K562 (cell line): ENCODE measurements at regions not wholly inside any gene's neighbourhood (a gene's known extent, or its start where the extent isn't known, plus 50 kb on each side); places are given as distances from the start of the nearest gene placed in this dataset.

Source experiments
- ATAC-seq: fragments of 200-7000 bp; cut with Tn5 transposase; 3 replicates; pipeline ENCODE4 v1.9.1; 2020; ENCODE audit warnings: moderate library complexity
- BruUV-seq: library from RNA; stranded (reverse); fragments of 400-500 nt; replicated peaks from 2 replicates; lab custom pipeline; 2021; lab: Mats Ljungman, UMichigan
- CTCF ChIA-PET: fragments of 300-600 bp; formaldehyde crosslinking; extraction: SDS; loops from one replicate; lab custom pipeline; 2021; ENCODE audit warnings: low intra/inter-chr PET ratio; lab: Yijun Ruan, JAX
- POLR2A ChIA-PET: fragments of 300-600, 350-650 bp; sonication (Branson Sonifier 250); formaldehyde crosslinking; extraction: SDS; loops from one replicate; lab custom pipeline; 2021; ENCODE audit warnings: antibody characterized with exemption, inconsistent platforms; lab: Yijun Ruan, JAX
- DNase-seq, 4 experiments: peaks; one replicate each; pipeline versions ENCODE4 v3.0.0 to v3.0.0-alpha.2; 2011 to 2018; ENCODE audit warnings: low spot score in 3 of 4, mixed read lengths in 3 of 4; ENCODE audit errors: extremely low read depth in 1 of 4
- FAIRE-seq: peaks from 2 replicates; lab custom pipeline; 2011; peaks lifted over from hg19 to GRCh38; lab: Jason Lieb, UNC
- H2AFZ ChIP-seq: 2 replicates; pipeline ENCODE4 v1.6.0; 2011; ENCODE audit warnings: low read depth, low read length, control low read depth, inconsistent platforms
- H3K27ac ChIP-seq: fragments of 200-600 bp; 3 replicates; pipeline ENCODE4 v1.8.0; 2011; ENCODE audit warnings: low read depth, mild to moderate bottlenecking, control low read depth, inconsistent platforms, low read length, moderate library complexity, mixed read lengths; ENCODE audit errors: extremely low read depth
- H3K27me3 ChIP-seq, 2 experiments: fragments of 300-600 bp in 1 of 2; 2 replicates in 1 of 2; 3 replicates in 1 of 2; pipeline versions ENCODE4 v1.6.0 to v1.8.0; 2011; ENCODE audit warnings: inconsistent platforms in 2 of 2, low read length in 2 of 2, mild to moderate bottlenecking in 1 of 2, mixed read lengths in 1 of 2, moderate library complexity in 1 of 2; ENCODE audit not compliant: control insufficient read depth in 2 of 2, insufficient read depth in 2 of 2
- H3K36me3 ChIP-seq: fragments of 300-600 bp; 3 replicates; pipeline ENCODE4 v1.8.0; 2011; ENCODE audit warnings: mild to moderate bottlenecking, low read length, inconsistent platforms; ENCODE audit not compliant: control insufficient read depth, insufficient read depth
- H3K4me1 ChIP-seq, 2 experiments: fragments of 200-600 bp in 1 of 2; replicated peaks in 1 of 2; 2 replicates in 1 of 2; 3 replicates in 1 of 2; pipeline versions ENCODE4 v1.5.1 to v1.8.0; 2011; ENCODE audit warnings: inconsistent platforms in 2 of 2, low read length in 2 of 2, mild to moderate bottlenecking in 1 of 2, mixed read lengths in 1 of 2, moderate library complexity in 1 of 2; ENCODE audit not compliant: control insufficient read depth in 2 of 2, insufficient read depth in 2 of 2
- H3K4me2 ChIP-seq: 2 replicates; pipeline ENCODE4 v1.6.1; 2011; ENCODE audit warnings: low read length, control low read depth, inconsistent platforms, mixed read lengths; ENCODE audit not compliant: insufficient read depth
- H3K4me3 ChIP-seq: fragments of 200-600 bp; sonication (generic), shearing (Covaris generic); 2 replicates; pipeline ENCODE4 v1.5.1; 2016; ENCODE audit warnings: control low read depth, inconsistent platforms
- H3K79me2 ChIP-seq: fragments of 200-600 bp; 3 replicates; pipeline ENCODE4 v1.8.0; 2011; ENCODE audit warnings: low read length, inconsistent platforms; ENCODE audit not compliant: control insufficient read depth, insufficient read depth
- H3K9ac ChIP-seq, 2 experiments: 2 replicates each; pipeline versions ENCODE4 v1.6.0 to v1.6.1; 2011; ENCODE audit warnings: low read depth in 2 of 2, low read length in 2 of 2, control low read depth in 1 of 2, inconsistent platforms in 1 of 2, mild to moderate bottlenecking in 1 of 2, mixed read lengths in 1 of 2; ENCODE audit not compliant: insufficient read depth in 1 of 2
- H3K9me1 ChIP-seq: one replicate; pipeline ENCODE4 v1.6.0; 2011; ENCODE audit warnings: inconsistent platforms, mild to moderate bottlenecking, low read length, moderate library complexity; ENCODE audit not compliant: control insufficient read depth, insufficient read depth
- H3K9me3 ChIP-seq: replicated peaks from 2 replicates; pipeline ENCODE4 v1.5.1; 2011; ENCODE audit warnings: low read depth, low read length, inconsistent platforms; ENCODE audit not compliant: control insufficient read depth, insufficient read depth
- H4K20me1 ChIP-seq: replicated peaks from 2 replicates; pipeline ENCODE4 v1.6.1; 2011; ENCODE audit warnings: low read length, inconsistent platforms, mixed read lengths; ENCODE audit not compliant: control insufficient read depth, insufficient read depth
- ATF1 ChIP-seq, 2 experiments: fragments of 450-650 bp in 1 of 2; IDR thresholded peaks; 2 replicates each; pipeline ENCODE4 v1.6.1; 2016; ENCODE audit warnings: missing compliant biosample characterization in 1 of 2, missing genetic modification characterization in 1 of 2
- CBX3 ChIP-seq, 2 experiments: IDR thresholded peaks; 1 replicate in 1 of 2; 2 replicates in 1 of 2; pipeline ENCODE4 v1.6.1; 2012; ENCODE audit warnings: inconsistent platforms in 2 of 2, low read length in 2 of 2, borderline replicate concordance in 1 of 2, control low read depth in 1 of 2
- CC2D1A ChIP-seq: fragments of 450-650 bp; IDR thresholded peaks from 2 replicates; pipeline ENCODE4 v1.6.1; 2017; ENCODE audit warnings: mild to moderate bottlenecking
- CEBPG ChIP-seq, 3 experiments: fragments of 200-800 bp in 1 of 3; sonication (Bioruptor generic) in 1 of 3; sonication (generic) in 1 of 3; formaldehyde crosslinking in 1 of 3; IDR thresholded peaks in 2 of 3; conservative IDR thresholded peaks in 1 of 3; 2 replicates each; pipeline versions ENCODE4 v1.6.1 to v1.8.0; 2016 to 2022; ENCODE audit warnings: missing compliant biosample characterization in 2 of 3, missing genetic modification characterization in 2 of 3, mild to moderate bottlenecking in 1 of 3, missing genetic modification reagents in 1 of 3
- CREBBP ChIP-seq: IDR thresholded peaks from one replicate; pipeline ENCODE4 v1.6.1; 2012; ENCODE audit warnings: low read depth, mild to moderate bottlenecking, control low read depth, inconsistent platforms, low read length
- HINFP ChIP-seq: fragments of 450-650 bp; conservative IDR thresholded peaks from 2 replicates; pipeline ENCODE4 v1.6.1; 2016; ENCODE audit warnings: missing genetic modification characterization, low read depth, mild to moderate bottlenecking, control low read depth, missing compliant biosample characterization
- RFX1 ChIP-seq: fragments of 450-650 bp; IDR thresholded peaks from 2 replicates; pipeline ENCODE4 v1.6.1; 2016; ENCODE audit warnings: mild to moderate bottlenecking, moderate library complexity
- TSC22D4 ChIP-seq: fragments of 450-650 bp; IDR thresholded peaks from 2 replicates; pipeline ENCODE4 v1.6.1; 2016; ENCODE audit warnings: missing genetic modification characterization, missing biosample characterization, control low read depth
- ZNF445 ChIP-seq: fragments of 250-450 bp; sonication (Bioruptor Pico); IDR thresholded peaks from 2 replicates; pipeline ENCODE4 v1.4.0; 2020; ENCODE audit warnings: low read depth, mild to moderate bottlenecking, moderate library complexity
- ZNF584 ChIP-seq: fragments of 200-800 bp; sonication (Bioruptor generic); IDR thresholded peaks from 2 replicates; pipeline ENCODE4 v1.6.1; 2016; ENCODE audit warnings: low read depth, mild to moderate bottlenecking, missing genetic modification characterization, missing compliant biosample characterization
- ZNF639 ChIP-seq, 2 experiments: fragments of 200-800 bp in 1 of 2; sonication (Bioruptor generic) in 1 of 2; sonication (generic) in 1 of 2; formaldehyde crosslinking in 1 of 2; IDR thresholded peaks in 1 of 2; conservative IDR thresholded peaks in 1 of 2; 2 replicates each; pipeline versions ENCODE4 v1.5.0 to v1.6.1; 2016 to 2020; ENCODE audit warnings: missing compliant biosample characterization in 1 of 2, missing genetic modification characterization in 1 of 2, missing genetic modification reagents in 1 of 2
- WGBS: fragments of 100-300 bp; shearing (Covaris generic); methylation state at CpG from one replicate; pipeline ENCODE4 v1.1.6; 2016; ENCODE audit warnings: low coverage, mixed read lengths; ENCODE audit not compliant: insufficient coverage; ENCODE audit errors: missing lambda C conversion rate; 5-methylcytosine and 5-hydroxymethylcytosine counted together
- in situ Hi-C: fragments of 300-500 bp; cut with MboI; formaldehyde crosslinking; loops from 4 replicates; pipeline ENCODE4 v1.15.0; 2018; ENCODE audit warnings: inconsistent platforms, mixed read lengths
- intact Hi-C: fragments of 100-400 bp; cut with micrococcal nuclease; formaldehyde crosslinking; loops from 2 replicates; pipeline ENCODE4 v1.14.2; 2022
- TF ChIP-seq, protein P1 (sequence below): fragments of 450-650 bp; formaldehyde crosslinking; IDR thresholded peaks from 2 replicates; pipeline ENCODE4 v1.4.0; 2020; ENCODE audit warnings: mild to moderate bottlenecking, mixed read lengths
- TF ChIP-seq, protein P2 (sequence below): sonication (generic); formaldehyde crosslinking; IDR thresholded peaks from 2 replicates; pipeline ENCODE4 v1.8.1; 2023; ENCODE audit warnings: mild to moderate bottlenecking, missing genetic modification reagents

GRCh38 chr4:159902648-159903047 is 799.8 kb downstream of the RAPGEF2 start (continued):
- TF ChIP-seq, protein P1, sequence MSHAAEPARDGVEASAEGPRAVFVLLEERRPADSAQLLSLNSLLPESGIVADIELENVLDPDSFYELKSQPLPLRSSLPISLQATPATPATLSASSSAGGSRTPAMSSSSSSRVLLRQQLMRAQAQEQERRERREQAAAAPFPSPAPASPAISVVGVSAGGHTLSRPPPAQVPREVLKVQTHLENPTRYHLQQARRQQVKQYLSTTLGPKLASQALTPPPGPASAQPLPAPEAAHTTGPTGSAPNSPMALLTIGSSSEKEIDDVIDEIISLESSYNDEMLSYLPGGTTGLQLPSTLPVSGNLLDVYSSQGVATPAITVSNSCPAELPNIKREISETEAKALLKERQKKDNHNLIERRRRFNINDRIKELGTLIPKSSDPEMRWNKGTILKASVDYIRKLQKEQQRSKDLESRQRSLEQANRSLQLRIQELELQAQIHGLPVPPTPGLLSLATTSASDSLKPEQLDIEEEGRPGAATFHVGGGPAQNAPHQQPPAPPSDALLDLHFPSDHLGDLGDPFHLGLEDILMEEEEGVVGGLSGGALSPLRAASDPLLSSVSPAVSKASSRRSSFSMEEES (CRISPR knock-in tag), result no peak

- no peak for DNase-seq
- 0% methylated on average over 1 of the region's 2 CpGs for WGBS
- CTCF ChIA-PET, result no interaction called here
- Histone ChIP-seq H3K36me3 (no peaks in the 10 kb centered on the region), H3K9ac (no peak overlapping the region), H3K4me1 (no peaks in the 10 kb centered on the region), H3K27ac (no peak overlapping the region), H3K9me3 (no peaks in the 10 kb centered on the region), H3K4me2 (no peak overlapping the region), H3K27me3 (no peaks in the 10 kb centered on the region), H3K9me1 (no peaks in the 10 kb centered on the region), H4K20me1 (no peaks in the 10 kb centered on the region), H2AFZ (no peak overlapping the region), H3K79me2 (no peaks in the 10 kb centered on the region), H3K4me3 (no peak overlapping the region)
- intact Hi-C loops, result no loop called here
- FAIRE-seq, result no peak
- BruUV-seq, result no TSS peak
- in situ Hi-C loops, result no loop called here
- POLR2A ChIA-PET, result no interaction called here
- ATAC-seq, result no peak
- TF ChIP-seq ATF1 (CRISPR knock-in tag; IDR thresholded peaks at IDR 0.05) (no peak), ATF1 (tag; IDR thresholded peaks at IDR 0.05) (no peak), CBX3 (IDR thresholded peaks at IDR 0.05; ENCODE audit: borderline replicate concordance in 1 of 2, low read length in 2 of 2) (no peak), CEBPG (CRISPR knock-in tag; IDR thresholded peaks at IDR 0.05) (no peak), CEBPG (tag; conservative IDR thresholded peaks at IDR 0.05 in 1 of 2, IDR thresholded peaks at IDR 0.05 in 1 of 2) (no peak), HINFP (tag) (no peak), ZNF584 (CRISPR knock-in tag) (no peak), RFX1 (no peak), TSC22D4 (tag) (no peak), CC2D1A (no peak), ZNF445 (no peak), ZNF639 (CRISPR knock-in tag; conservative IDR thresholded peaks at IDR 0.05 in 1 of 2, IDR thresholded peaks at IDR 0.05 in 1 of 2) (no peak), CREBBP (no peak)
- TF ChIP-seq, protein P2, sequence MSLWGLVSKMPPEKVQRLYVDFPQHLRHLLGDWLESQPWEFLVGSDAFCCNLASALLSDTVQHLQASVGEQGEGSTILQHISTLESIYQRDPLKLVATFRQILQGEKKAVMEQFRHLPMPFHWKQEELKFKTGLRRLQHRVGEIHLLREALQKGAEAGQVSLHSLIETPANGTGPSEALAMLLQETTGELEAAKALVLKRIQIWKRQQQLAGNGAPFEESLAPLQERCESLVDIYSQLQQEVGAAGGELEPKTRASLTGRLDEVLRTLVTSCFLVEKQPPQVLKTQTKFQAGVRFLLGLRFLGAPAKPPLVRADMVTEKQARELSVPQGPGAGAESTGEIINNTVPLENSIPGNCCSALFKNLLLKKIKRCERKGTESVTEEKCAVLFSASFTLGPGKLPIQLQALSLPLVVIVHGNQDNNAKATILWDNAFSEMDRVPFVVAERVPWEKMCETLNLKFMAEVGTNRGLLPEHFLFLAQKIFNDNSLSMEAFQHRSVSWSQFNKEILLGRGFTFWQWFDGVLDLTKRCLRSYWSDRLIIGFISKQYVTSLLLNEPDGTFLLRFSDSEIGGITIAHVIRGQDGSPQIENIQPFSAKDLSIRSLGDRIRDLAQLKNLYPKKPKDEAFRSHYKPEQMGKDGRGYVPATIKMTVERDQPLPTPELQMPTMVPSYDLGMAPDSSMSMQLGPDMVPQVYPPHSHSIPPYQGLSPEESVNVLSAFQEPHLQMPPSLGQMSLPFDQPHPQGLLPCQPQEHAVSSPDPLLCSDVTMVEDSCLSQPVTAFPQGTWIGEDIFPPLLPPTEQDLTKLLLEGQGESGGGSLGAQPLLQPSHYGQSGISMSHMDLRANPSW, result no peak
These were observed 802.0 kb downstream of the RAPGEF2 start for GRCh38 chr4:159904906-159905305.
